Stomach (tissue), 4 donors: ENCODE measurements at regions not wholly inside any gene's neighbourhood (a gene's known extent, or its start where the extent isn't known, plus 50 kb on each side); places are given as distances from the start of the nearest gene placed in this dataset.

Experiments used
- EP300 ChIP-seq: sonication (generic); formaldehyde crosslinking; IDR thresholded peaks from one replicate; pipeline ENCODE4 v1.6.1; 2017; ENCODE audit warnings: antibody characterized with exemption
- POLR2A ChIP-seq, 4 donors: fragments of 450-650 bp; IDR thresholded peaks; one replicate each; pipeline ENCODE4 v1.6.1; 2016; ENCODE audit warnings: antibody characterized with exemption in 4 of 4, control low read depth in 2 of 4, mild to moderate bottlenecking in 1 of 4, moderate library complexity in 1 of 4
- POLR2AphosphoS5 ChIP-seq, 3 donors: sonication (generic); formaldehyde crosslinking; IDR thresholded peaks; one replicate each; pipeline ENCODE4 v1.6.1; 2016; ENCODE audit warnings: antibody characterized with exemption in 3 of 3
- TF ChIP-seq, protein P1 (sequence below), 7 experiments: fragments of 450-650 bp in 4 of 7; fragments of 200-600 bp in 3 of 7; sonication (generic) in 3 of 7; IDR thresholded peaks; one replicate each; pipeline ENCODE4 v1.5.1; 2016 to 2019; ENCODE audit warnings: antibody characterized with exemption in 7 of 7, control low read depth in 2 of 7, mild to moderate bottlenecking in 1 of 7

GRCh38 chr5:97559827-97560598, 377.0 kb upstream of the RIOK2 start:
- TF ChIP-seq, protein P1, sequence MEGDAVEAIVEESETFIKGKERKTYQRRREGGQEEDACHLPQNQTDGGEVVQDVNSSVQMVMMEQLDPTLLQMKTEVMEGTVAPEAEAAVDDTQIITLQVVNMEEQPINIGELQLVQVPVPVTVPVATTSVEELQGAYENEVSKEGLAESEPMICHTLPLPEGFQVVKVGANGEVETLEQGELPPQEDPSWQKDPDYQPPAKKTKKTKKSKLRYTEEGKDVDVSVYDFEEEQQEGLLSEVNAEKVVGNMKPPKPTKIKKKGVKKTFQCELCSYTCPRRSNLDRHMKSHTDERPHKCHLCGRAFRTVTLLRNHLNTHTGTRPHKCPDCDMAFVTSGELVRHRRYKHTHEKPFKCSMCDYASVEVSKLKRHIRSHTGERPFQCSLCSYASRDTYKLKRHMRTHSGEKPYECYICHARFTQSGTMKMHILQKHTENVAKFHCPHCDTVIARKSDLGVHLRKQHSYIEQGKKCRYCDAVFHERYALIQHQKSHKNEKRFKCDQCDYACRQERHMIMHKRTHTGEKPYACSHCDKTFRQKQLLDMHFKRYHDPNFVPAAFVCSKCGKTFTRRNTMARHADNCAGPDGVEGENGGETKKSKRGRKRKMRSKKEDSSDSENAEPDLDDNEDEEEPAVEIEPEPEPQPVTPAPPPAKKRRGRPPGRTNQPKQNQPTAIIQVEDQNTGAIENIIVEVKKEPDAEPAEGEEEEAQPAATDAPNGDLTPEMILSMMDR (IDR thresholded peaks at IDR 0.05) = no peak
- TF ChIP-seq POLR2A (IDR thresholded peaks at IDR 0.05) = no peak
- no peak for TF ChIP-seq EP300
- TF ChIP-seq POLR2AphosphoS5 (IDR thresholded peaks at IDR 0.05) = no peak
